Erythroblast (primary cell): ENCODE measurements at regions not wholly inside any gene's neighbourhood (a gene's known extent, or its start where the extent isn't known, plus 50 kb on each side); places are given as distances from the start of the nearest gene placed in this dataset.

Experiments
- GATA1 ChIP-seq: IDR thresholded peaks from 2 replicates; pipeline ENCODE4 v1.6.1; 2011; ENCODE audit warnings: low read depth, mild to moderate bottlenecking, control low read depth, low read length, moderate library complexity
- POLR2A ChIP-seq: IDR thresholded peaks from 2 replicates; pipeline ENCODE4 v1.6.1; 2011; ENCODE audit warnings: mild to moderate bottlenecking, low read length

DNA sequence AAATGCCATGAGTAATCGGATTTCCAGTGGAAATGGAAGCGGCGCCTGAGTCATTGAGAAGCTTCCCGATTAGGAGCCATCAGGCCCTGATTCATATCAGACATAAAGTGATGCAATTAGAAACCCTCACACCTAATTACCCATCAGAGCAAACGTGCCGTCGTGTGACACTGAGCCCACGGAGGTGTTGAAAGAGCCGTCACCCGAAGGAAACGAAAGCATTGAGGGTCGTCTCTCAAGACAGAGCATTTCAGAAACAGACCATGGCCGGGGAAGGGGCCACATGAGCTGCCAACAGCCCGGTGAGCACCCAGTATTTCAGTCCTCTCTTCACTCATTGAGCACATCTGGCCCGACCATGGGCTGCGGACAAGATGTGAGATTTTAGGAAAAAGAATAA is 829.3 kb downstream of the TBC1D22A start:
- TF ChIP-seq POLR2A (no peak), GATA1 (no peak)
